Activated CD8-positive, alpha-beta memory T cell treated with anti-CD3 and anti-CD28 coated beads, Interleukin-2, amount 50 U/mL, for 24 hours (primary cell): ENCODE measurements at regions not wholly inside any gene's neighbourhood (a gene's known extent, or its start where the extent isn't known, plus 50 kb on each side); places are given as distances from the start of the nearest gene placed in this dataset.

Experiments
- DNase-seq: peaks from one replicate; pipeline ENCODE4 v3.0.0-alpha.2; 2020; ENCODE audit errors: extremely low read depth

- DNase-seq, result no peak
These were observed 798.7 kb downstream of the TBC1D22A start for GRCh38 chr22:47561115-47561675.

- DNase-seq, result no peak
These were observed 796.6 kb downstream of the TBC1D22A start for GRCh38 chr22:47558828-47559700.

- DNase-seq, result no peak
These were observed 794.0 kb downstream of the TBC1D22A start for GRCh38 chr22:47556473-47556872.

GRCh38 chr22:47553436-47553835 is 791.0 kb downstream of the TBC1D22A start:
- no peak for DNase-seq

- DNase-seq, result no peak
These were observed 790.2 kb downstream of the TBC1D22A start for GRCh38 chr22:47552541-47553205.

GRCh38 chr22:47552024-47552423 is 789.6 kb downstream of the TBC1D22A start:
- DNase-seq, result no peak

GRCh38 chr22:47551431-47551775 is 789.0 kb downstream of the TBC1D22A start:
- no peak for DNase-seq

- DNase-seq, result no peak
These were observed 788.3 kb downstream of the TBC1D22A start for GRCh38 chr22:47550524-47551430.

- DNase-seq, result no peak
These were observed 787.4 kb downstream of the TBC1D22A start for GRCh38 chr22:47549741-47550340.

- DNase-seq, result no peak
These were observed 786.7 kb downstream of the TBC1D22A start for GRCh38 chr22:47548953-47549740.

GRCh38 chr22:47547881-47548650 is 785.6 kb downstream of the TBC1D22A start:
- DNase-seq, result no peak

GRCh38 chr22:47547239-47547661 is 784.8 kb downstream of the TBC1D22A start:
- no peak for DNase-seq

GRCh38 chr22:47544696-47545095 is 782.2 kb downstream of the TBC1D22A start:
- no peak for DNase-seq

- no peak for DNase-seq
These were observed 781.0 kb downstream of the TBC1D22A start for GRCh38 chr22:47543447-47543846.

GRCh38 chr22:47540011-47540410 is 777.6 kb downstream of the TBC1D22A start:
- DNase-seq, result no peak

- DNase-seq, result no peak
These were observed 776.9 kb downstream of the TBC1D22A start for GRCh38 chr22:47539374-47539773.

GRCh38 chr22:47535681-47536080 is 773.2 kb downstream of the TBC1D22A start:
- no peak for DNase-seq

- DNase-seq, result no peak
These were observed 772.5 kb downstream of the TBC1D22A start for GRCh38 chr22:47534804-47535410.
